ENCODE measurements at regions not wholly inside any gene's neighbourhood (a gene's known extent, or its start where the extent isn't known, plus 50 kb on each side); places are given as distances from the start of the nearest gene placed in this dataset.
"Not testable (repeated sequence)": the region's sequence is repeated elsewhere in the genome, so short reads cannot be mapped to it uniquely, and the experiment has no call there.

GRCh38 chr4:38430841-38431240, 233.2 kb upstream of the KLF3 start:
- no peak for DNase-seq

GRCh38 chr4:38442073-38442788, 221.8 kb upstream of the KLF3 start:
- DNase-seq: no peak

DNA sequence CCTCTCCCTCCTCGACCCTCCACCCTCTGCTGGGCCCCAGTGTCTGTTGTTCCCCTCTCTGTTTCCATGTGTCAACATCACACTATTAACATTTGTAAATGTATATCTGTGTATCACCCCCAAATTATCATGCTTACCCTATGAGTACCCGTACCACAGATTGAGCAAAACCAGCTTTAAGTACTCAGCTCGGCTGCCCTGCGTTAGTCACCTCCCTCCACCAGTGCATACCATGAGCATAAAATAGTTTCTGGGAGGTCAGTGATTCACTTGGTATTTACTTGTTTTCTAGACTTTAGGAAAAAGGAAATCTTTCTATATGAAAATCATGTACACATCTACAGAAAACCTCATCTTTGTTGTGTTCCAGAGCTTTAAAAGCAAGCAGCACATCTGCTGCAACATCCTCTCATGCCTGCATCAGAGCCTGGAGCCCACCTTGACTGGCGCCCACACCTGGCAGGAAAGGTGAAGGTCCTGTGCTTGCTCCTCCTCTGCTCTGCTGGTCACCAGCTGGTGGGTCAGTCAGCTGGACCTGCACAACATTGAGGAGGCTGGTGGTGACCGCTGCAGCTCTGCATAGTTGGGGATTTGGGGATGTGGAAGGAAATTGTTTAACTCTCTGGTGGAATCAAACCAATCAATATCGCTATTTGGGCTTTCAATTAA, 214.4 kb upstream of the KLF3 start:
- no peak for DNase-seq

DNA sequence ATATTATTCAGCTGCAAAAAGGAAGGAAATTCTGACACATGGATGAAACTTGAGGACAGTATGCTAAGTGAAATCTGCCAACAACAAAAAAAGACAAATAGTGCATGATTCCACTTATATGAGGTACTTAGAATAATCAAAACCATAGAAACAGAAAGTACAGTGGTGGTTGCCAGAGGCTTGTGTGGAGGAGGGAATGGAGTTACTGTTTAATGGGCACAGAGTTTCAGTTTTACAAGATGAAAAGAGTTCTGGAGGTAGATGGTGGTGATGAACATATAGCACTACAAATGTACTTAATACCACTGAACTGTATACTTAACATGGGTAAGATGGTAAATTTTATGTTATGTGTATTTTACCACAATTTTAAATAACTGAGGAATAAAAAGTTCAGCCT, 212.0 kb upstream of the KLF3 start:
- DNase-seq: no peak

- no peak for DNase-seq
Observed at GRCh38 chr4:38452542-38452941, 211.5 kb upstream of the KLF3 start.

DNA sequence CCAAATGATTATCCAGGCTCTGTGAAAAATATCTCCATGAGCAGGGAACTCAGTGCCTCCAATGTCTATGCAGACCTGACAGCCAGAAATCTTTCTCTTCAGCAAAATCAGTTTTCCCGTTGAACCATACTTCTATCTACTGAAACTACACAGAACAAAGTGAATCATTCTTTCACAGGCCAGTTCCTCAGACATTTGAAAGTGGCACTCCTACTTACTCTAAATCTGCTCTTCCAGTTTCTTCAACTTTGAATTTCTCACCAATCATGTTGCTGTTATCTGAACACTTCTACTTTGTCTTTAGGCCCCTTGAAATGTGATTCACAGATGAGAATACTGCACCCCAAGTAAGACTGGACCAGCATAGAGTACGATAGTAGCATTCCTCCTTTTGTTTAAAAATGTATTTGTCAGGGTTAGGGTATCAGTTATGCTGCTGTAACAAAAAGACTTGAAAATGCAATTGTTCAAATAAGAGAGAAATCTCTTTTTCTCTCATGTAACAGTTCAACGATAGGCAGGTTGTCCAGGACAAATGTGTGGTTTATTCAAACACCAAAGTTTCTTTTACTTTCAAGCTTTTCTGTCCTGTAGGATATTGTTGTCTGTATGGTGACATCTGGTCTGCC, 210.6 kb upstream of the KLF3 start:
- no peak for DNase-seq

GRCh38 chr4:38454284-38454683, 209.7 kb upstream of the KLF3 start:
- no peak for DNase-seq

DNA sequence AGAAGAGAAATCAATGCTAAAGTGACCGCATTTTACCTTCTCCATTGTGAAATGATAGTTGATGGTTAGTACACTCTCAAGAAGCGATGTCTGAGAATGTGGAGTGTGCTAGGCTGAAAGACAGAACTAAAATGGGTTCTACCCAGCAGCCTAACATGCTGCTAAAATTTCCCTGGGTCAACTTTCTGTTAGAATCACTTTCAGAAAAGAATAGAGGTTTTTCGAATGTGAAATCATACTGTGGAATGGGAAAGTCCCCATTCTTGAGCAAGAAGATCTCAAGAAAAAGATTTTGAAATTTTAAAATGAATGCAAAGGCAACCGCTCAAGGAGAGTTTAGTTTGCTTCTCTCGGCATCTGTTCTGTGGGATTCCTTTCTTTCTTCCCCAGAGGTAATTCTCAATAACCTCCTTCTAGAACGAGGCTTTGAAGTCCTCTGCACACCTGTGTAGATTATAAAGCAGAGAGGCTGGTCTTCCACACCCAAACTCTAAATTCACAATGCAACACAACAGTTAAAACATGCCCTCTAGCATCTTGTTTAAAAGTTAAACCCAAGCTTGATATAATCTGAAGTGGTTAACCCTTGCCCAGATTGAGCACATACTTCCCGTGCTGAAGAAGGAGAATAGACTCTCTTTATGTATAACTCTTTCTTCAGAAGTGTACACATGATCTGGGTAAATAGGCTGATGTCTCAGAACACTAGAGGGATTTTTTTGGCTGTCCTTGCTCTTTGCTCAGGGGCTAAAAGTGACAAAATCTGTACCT, 208.7 kb upstream of the KLF3 start:
- no peak for DNase-seq

GRCh38 chr4:38456096-38456495, 207.9 kb upstream of the KLF3 start:
- no peak for DNase-seq

DNA sequence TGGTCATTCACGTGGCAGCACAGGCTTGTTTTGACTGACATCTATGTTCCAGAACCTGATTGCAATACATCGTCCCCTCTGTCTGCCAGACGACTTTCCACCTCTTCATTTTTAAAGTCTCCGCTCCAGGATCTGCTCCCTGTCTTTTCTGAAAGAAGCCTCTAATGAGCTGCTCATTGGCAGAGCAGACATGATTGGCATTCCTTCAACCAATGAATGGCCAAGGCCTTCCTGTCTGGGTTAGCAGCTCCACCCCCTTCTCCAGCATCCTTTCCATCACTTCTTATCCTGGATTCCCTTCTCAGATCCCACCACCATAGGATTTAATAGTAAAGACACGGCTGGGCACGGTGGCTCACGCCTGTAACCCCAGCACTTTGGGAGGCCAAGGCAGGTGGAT, 202.7 kb upstream of the KLF3 start:
- no peak for DNase-seq

GRCh38 chr4:38462367-38463055, 201.5 kb upstream of the KLF3 start:
- DNase-seq: no peak

- no peak for DNase-seq
Observed at GRCh38 chr4:38463268-38463958, 200.6 kb upstream of the KLF3 start.

DNA sequence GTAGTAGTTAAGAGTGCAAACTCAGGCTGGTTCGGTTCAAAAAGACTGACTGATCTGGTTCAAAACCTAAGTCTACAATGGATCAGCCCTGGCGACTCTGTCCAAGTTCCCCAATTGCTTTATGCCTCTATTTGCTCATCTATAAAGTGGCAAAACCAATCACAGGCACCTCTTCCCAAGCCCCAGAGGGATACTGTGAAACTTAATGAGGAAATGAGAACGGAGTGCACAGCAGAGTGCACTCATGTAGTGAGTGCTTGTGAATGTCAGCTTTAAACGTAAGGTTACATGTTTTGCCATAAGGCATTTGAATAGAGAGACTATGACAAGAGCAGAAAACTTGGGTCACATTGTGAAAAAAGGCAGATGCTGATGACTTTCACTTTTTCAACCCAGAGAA, 199.7 kb upstream of the KLF3 start:
- DNase-seq: no peak

DNA sequence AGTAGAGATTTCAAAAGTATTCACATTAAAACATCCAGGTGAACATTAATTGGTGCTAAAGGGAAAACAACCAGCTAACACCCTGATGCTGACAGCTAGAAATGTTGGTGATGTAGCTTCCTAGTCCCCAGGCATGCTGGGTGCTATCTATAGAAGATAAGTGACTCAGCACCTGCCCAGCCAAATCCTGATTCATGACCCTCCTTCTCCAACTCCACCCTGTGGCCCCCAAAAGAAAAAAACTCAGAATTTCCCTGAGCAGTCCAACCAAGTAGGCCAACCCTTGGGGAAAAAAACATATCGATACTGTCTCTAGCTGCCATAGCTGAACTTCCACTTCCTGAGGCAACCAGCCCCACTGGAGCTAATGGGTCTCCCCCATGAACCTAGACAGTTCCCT, 197.6 kb upstream of the KLF3 start:
- no peak for DNase-seq

GRCh38 chr4:38467296-38467695, 196.7 kb upstream of the KLF3 start:
- DNase-seq: no peak

- no peak for DNase-seq
Observed at GRCh38 chr4:38468339-38468866, 195.6 kb upstream of the KLF3 start.

DNA sequence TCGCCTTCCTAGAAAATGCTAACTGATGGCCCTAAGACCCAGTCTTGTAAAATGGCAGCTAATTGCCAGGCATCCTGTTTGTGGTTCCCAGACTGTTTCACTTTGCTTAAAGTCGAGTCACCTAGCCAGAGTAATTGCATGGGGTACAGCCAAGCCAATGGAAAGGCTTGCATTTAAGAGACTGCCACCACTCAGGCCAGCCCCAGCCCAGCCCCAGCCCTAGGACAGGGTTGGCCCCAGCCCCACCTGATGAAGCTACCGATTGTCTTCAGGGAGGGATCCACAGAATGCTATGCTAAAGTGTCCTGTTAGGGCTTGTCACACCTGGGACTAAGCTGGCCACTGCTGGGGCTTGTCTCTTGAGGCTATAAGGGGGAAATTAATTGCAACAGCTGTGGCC, 194.6 kb upstream of the KLF3 start:
- DNase-seq: no peak

DNA sequence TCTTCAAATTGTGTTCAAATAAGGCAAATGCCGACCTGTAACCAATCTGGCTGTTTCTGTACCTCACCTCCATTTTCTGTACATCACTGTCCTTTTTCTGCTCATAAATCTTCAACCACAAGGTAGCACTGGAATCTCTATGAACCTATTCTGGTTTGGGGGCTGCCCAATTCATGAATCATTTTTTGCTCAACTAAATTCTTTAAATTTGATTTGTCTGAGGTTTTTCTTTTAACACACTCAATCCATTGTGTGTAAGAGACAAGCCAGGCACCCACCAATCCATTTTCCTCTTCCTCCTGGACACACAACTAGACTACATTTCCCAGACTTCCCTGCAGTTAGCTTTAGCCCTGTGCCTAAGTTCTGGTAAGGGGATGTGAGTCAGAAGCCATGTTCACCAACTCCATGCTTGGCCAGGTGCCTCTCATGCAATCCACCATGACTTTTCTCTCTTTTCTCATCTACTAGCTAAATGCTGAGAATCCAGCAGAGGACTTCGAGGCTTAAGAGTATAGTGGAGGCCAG, 193.2 kb upstream of the KLF3 start:
- DNase-seq: no peak

DNA sequence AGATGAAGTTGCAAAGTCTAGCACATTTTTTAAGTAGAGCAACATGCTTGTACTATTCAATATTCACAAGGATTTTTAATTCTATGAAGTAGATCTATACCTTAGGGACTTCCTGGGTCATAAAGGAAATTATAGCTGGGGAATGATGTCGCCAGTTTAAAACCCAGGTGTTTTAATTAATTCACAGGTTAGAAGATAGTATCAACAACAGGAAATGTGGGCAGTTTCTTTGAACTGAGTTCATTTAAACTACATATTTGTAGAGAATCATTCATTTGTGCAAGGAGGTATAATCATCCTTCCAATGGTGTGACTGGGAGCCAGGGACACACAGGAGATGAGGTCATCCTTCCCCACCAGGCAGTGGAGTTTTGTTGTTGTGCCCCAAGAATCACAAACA, 181.3 kb upstream of the KLF3 start:
- no peak for DNase-seq

GRCh38 chr4:38483628-38484027, 180.4 kb upstream of the KLF3 start:
- DNase-seq: not testable (repeated sequence)

GRCh38 chr4:38489011-38489861, 174.8 kb upstream of the KLF3 start:
- no peak for DNase-seq
